H1 (cell line): ENCODE measurements at regions not wholly inside any gene's neighbourhood (a gene's known extent, or its start where the extent isn't known, plus 50 kb on each side); places are given as distances from the start of the nearest gene placed in this dataset.

Experiments
- CTCF ChIA-PET: fragments of 300-600 bp; sonication (Branson Sonifier 250); formaldehyde crosslinking; loops from one replicate; lab custom pipeline; 2021; ENCODE audit not compliant: partially characterized antibody; lab: Charles Lee
- POLR2A ChIA-PET: fragments of 300-600 bp; sonication (Branson Sonifier 250); formaldehyde crosslinking; loops from one replicate; lab custom pipeline; 2021; ENCODE audit warnings: inconsistent platforms; ENCODE audit not compliant: partially characterized antibody; lab: Charles Lee
- DNase-seq, 2 experiments: peaks; one replicate each; pipeline versions ENCODE4 v3.0.0 to v3.0.0-alpha.2; 2010 to 2022; ENCODE audit warnings: low spot score in 2 of 2, low read depth in 1 of 2, mixed read lengths in 1 of 2
- FAIRE-seq: peaks from 2 replicates; lab custom pipeline; 2011; peaks lifted over from hg19 to GRCh38; lab: Jason Lieb, UNC
- H2AFZ ChIP-seq: 2 replicates; pipeline ENCODE4 v1.8.1; 2012; ENCODE audit warnings: low read length, inconsistent platforms
- H2AK5ac ChIP-seq: 2 replicates; pipeline ENCODE4 v1.6.1; 2013; ENCODE audit warnings: low read depth, low read length
- H2BK120ac ChIP-seq: replicated peaks from 2 replicates; pipeline ENCODE3; 2013; ENCODE audit warnings: low read depth, low read length, inconsistent platforms
- H2BK12ac ChIP-seq: 2 replicates; pipeline ENCODE4 v1.6.1; 2013; ENCODE audit warnings: low read depth, low read length
- H2BK15ac ChIP-seq: 2 replicates; pipeline ENCODE4 v1.6.1; 2013; ENCODE audit warnings: low read length
- H2BK20ac ChIP-seq: 2 replicates; pipeline ENCODE4 v1.6.1; 2013; ENCODE audit warnings: low read length
- H2BK5ac ChIP-seq: 2 replicates; pipeline ENCODE4 v1.6.1; 2013; ENCODE audit warnings: low read depth, low read length
- H3K14ac ChIP-seq: 2 replicates; pipeline ENCODE4 v1.6.1; 2013; ENCODE audit warnings: inconsistent platforms; ENCODE audit not compliant: insufficient read length
- H3K18ac ChIP-seq: 2 replicates; pipeline ENCODE4 v1.6.1; 2013; ENCODE audit warnings: low read length; ENCODE audit errors: extremely low read depth
- H3K23ac ChIP-seq: 2 replicates; pipeline ENCODE4 v1.6.1; 2013; ENCODE audit warnings: inconsistent platforms; ENCODE audit not compliant: insufficient read length
- H3K23me2 ChIP-seq: 2 replicates; pipeline ENCODE4 v1.6.1; 2013; ENCODE audit warnings: low read depth, low read length
- H3K27ac ChIP-seq: 2 replicates; pipeline ENCODE4 v1.6.1; 2011; ENCODE audit warnings: low read depth, low read length, inconsistent platforms
- H3K27me3 ChIP-seq, 4 experiments: replicated peaks in 1 of 4; 1 replicate in 1 of 4; 2 replicates in 3 of 4; pipeline versions ENCODE4 v1.6.1 to v1.8.1; 2011 to 2013; ENCODE audit warnings: low read length in 3 of 4, mild to moderate bottlenecking in 3 of 4, inconsistent platforms in 2 of 4, mixed read lengths in 2 of 4, moderate library complexity in 1 of 4; ENCODE audit not compliant: control insufficient read depth in 3 of 4, insufficient read depth in 3 of 4; ENCODE audit errors: extremely low read depth in 1 of 4
- H3K36me3 ChIP-seq, 4 experiments: 2 replicates each; pipeline versions ENCODE4 v1.6.1 to v1.8.1; 2011 to 2013; ENCODE audit warnings: mild to moderate bottlenecking in 4 of 4, low read length in 3 of 4, moderate library complexity in 2 of 4, control low read depth in 1 of 4, inconsistent platforms in 1 of 4; ENCODE audit not compliant: insufficient read depth in 4 of 4, control insufficient read depth in 2 of 4
- H3K4ac ChIP-seq: replicated peaks from 2 replicates; pipeline ENCODE3; 2013; ENCODE audit warnings: low read length, low read depth, mixed read lengths, inconsistent platforms; ENCODE audit not compliant: insufficient read length
- H3K4me1 ChIP-seq, 4 experiments: replicated peaks in 1 of 4; 1 replicate in 1 of 4; 2 replicates in 3 of 4; pipeline versions ENCODE4 v1.6.1 to v1.8.1; 2011 to 2013; ENCODE audit warnings: low read length in 3 of 4, inconsistent platforms in 2 of 4, mixed read lengths in 1 of 4; ENCODE audit not compliant: insufficient read depth in 4 of 4, control insufficient read depth in 3 of 4
- H3K4me2 ChIP-seq, 2 experiments: 2 replicates each; pipeline versions ENCODE4 v1.6.1 to v1.8.1; 2011 to 2013; ENCODE audit warnings: low read depth in 2 of 2, low read length in 2 of 2, control low read depth in 1 of 2, inconsistent platforms in 1 of 2, mild to moderate bottlenecking in 1 of 2; ENCODE audit not compliant: insufficient read depth in 1 of 2
- H3K4me3 ChIP-seq, 4 experiments: fragments of 200-600, 300-600 bp in 1 of 4; sonication (generic), shearing (Covaris generic), sonication (Bioruptor Twin) in 1 of 4; 2 replicates each; pipeline versions ENCODE4 v1.5.1 to v1.8.1; 2011 to 2016; ENCODE audit warnings: low read length in 4 of 4, low read depth in 3 of 4, control low read depth in 2 of 4, inconsistent platforms in 2 of 4, mild to moderate bottlenecking in 2 of 4, mixed read lengths in 1 of 4, moderate library complexity in 1 of 4; ENCODE audit not compliant: insufficient read depth in 2 of 4; ENCODE audit errors: extremely low read depth in 1 of 4
- H3K56ac ChIP-seq: replicated peaks from 2 replicates; pipeline ENCODE3; 2013; ENCODE audit warnings: low read depth, mild to moderate bottlenecking, mixed read lengths, low read length, inconsistent platforms; ENCODE audit not compliant: insufficient read length
- H3K79me1 ChIP-seq: 2 replicates; pipeline ENCODE4 v1.6.1; 2013; ENCODE audit warnings: low read depth, low read length, control low read depth
- H3K79me2 ChIP-seq, 2 experiments: 2 replicates each; pipeline versions ENCODE4 v1.6.1 to v1.8.1; 2012 to 2013; ENCODE audit warnings: low read length in 2 of 2, mild to moderate bottlenecking in 2 of 2, inconsistent platforms in 1 of 2; ENCODE audit not compliant: insufficient read depth in 2 of 2, control insufficient read depth in 1 of 2
- H3K9ac ChIP-seq, 4 experiments: replicated peaks in 1 of 4; 1 replicate in 1 of 4; 2 replicates in 3 of 4; pipeline versions ENCODE4 v1.6.1 to v1.8.1; 2011 to 2013; ENCODE audit warnings: low read depth in 3 of 4, low read length in 3 of 4, control low read depth in 2 of 4, mild to moderate bottlenecking in 2 of 4, moderate library complexity in 2 of 4, inconsistent platforms in 1 of 4; ENCODE audit errors: extremely low read depth in 1 of 4
- H3K9me3 ChIP-seq, 2 experiments: 2 replicates each; pipeline versions ENCODE4 v1.6.1 to v1.8.1; 2012 to 2013; ENCODE audit warnings: mild to moderate bottlenecking in 2 of 2, moderate library complexity in 2 of 2, control low read depth in 1 of 2, inconsistent platforms in 1 of 2, low read depth in 1 of 2, low read length in 1 of 2, mixed read lengths in 1 of 2; ENCODE audit not compliant: insufficient read depth in 2 of 2
- H4K20me1 ChIP-seq, 2 experiments: replicated peaks in 1 of 2; 2 replicates each; pipeline versions ENCODE3 to v1.8.1; 2011 to 2013; ENCODE audit warnings: inconsistent platforms in 2 of 2, low read length in 2 of 2, mild to moderate bottlenecking in 1 of 2; ENCODE audit not compliant: insufficient read depth in 2 of 2, control insufficient read depth in 1 of 2
- H4K5ac ChIP-seq: 2 replicates; pipeline ENCODE4 v1.6.1; 2013; ENCODE audit warnings: low read length, low read depth, mixed read lengths, inconsistent platforms; ENCODE audit not compliant: insufficient read length
- H4K8ac ChIP-seq: 2 replicates; pipeline ENCODE4 v1.8.0; 2013; ENCODE audit warnings: mild to moderate bottlenecking, moderate library complexity, low read length, inconsistent platforms; ENCODE audit not compliant: insufficient read depth; ENCODE audit errors: extremely low read depth
- H4K91ac ChIP-seq: replicated peaks from 2 replicates; pipeline ENCODE3; 2013; ENCODE audit warnings: low read length, mixed read lengths, inconsistent platforms; ENCODE audit not compliant: insufficient read length
- BCL11A ChIP-seq, 2 experiments: IDR thresholded peaks; one replicate each; pipeline ENCODE4 v1.6.1; 2011; ENCODE audit warnings: low read depth in 2 of 2, low read length in 2 of 2, mild to moderate bottlenecking in 2 of 2
- CBX5 ChIP-seq: fragments of 300-800, 300-1000 bp; sonication (generic); IDR thresholded peaks from 2 replicates; pipeline ENCODE4 v1.7.1; 2016; ENCODE audit warnings: antibody characterized with exemption, low read length, low read depth
- CHD1 ChIP-seq: IDR thresholded peaks from 2 replicates; pipeline ENCODE4 v1.6.1; 2012; ENCODE audit warnings: low read depth, low read length, improper control_type of control experiment
- CHD2 ChIP-seq: IDR thresholded peaks from 2 replicates; pipeline ENCODE4 v1.6.1; 2012; ENCODE audit warnings: low read length, improper control_type of control experiment
- CREB1 ChIP-seq: IDR thresholded peaks from 2 replicates; pipeline ENCODE4 v1.6.1; 2012; ENCODE audit warnings: inconsistent platforms
- EP300 ChIP-seq, 2 experiments: IDR thresholded peaks; 1 replicate in 1 of 2; 2 replicates in 1 of 2; pipeline ENCODE4 v1.6.1; 2011 to 2012; ENCODE audit warnings: low read depth in 2 of 2, low read length in 2 of 2, mild to moderate bottlenecking in 2 of 2, borderline replicate concordance in 1 of 2, inconsistent platforms in 1 of 2, moderate library complexity in 1 of 2
- KDM5A ChIP-seq: fragments of 200-600 bp; IDR thresholded peaks from 2 replicates; pipeline ENCODE4 v1.7.1; 2012; ENCODE audit warnings: mild to moderate bottlenecking, low read length, inconsistent platforms, mixed read lengths
- POLR2A ChIP-seq, 2 experiments: IDR thresholded peaks; 1 replicate in 1 of 2; 2 replicates in 1 of 2; pipeline ENCODE4 v1.6.1; 2011; ENCODE audit warnings: low read depth in 2 of 2, low read length in 2 of 2, mild to moderate bottlenecking in 2 of 2; ENCODE audit errors: control extremely low read depth in 1 of 2
- POU5F1 ChIP-seq: IDR thresholded peaks from 2 replicates; pipeline ENCODE4 v1.6.1; 2011; ENCODE audit warnings: low read depth, mild to moderate bottlenecking, low read length, moderate library complexity
- RFX5 ChIP-seq: IDR thresholded peaks from 2 replicates; pipeline ENCODE4 v1.6.1; 2011; ENCODE audit warnings: low read depth, low read length, improper control_type of control experiment, borderline replicate concordance
- SIRT6 ChIP-seq: IDR thresholded peaks from one replicate; pipeline ENCODE4 v1.7.1; 2012; ENCODE audit warnings: low read length, inconsistent platforms
- TAF1 ChIP-seq: IDR thresholded peaks from 2 replicates; pipeline ENCODE4 v1.6.1; 2011; ENCODE audit warnings: mild to moderate bottlenecking, low read depth, low read length
- TBP ChIP-seq: IDR thresholded peaks from 2 replicates; pipeline ENCODE4 v1.6.1; 2011; ENCODE audit warnings: low read depth, low read length, improper control_type of control experiment
- YY1 ChIP-seq: IDR thresholded peaks from 2 replicates; pipeline ENCODE4 v1.6.1; 2011; ENCODE audit warnings: low read depth, mild to moderate bottlenecking, low read length
- WGBS, 2 experiments: shearing (Covaris generic) in 1 of 2; methylation state at CpG; one replicate each; pipeline versions ENCODE4 v1.1.6 to v1.1.7; 2013 to 2015; ENCODE audit warnings: low lambda C conversion rate in 2 of 2, mixed read lengths in 2 of 2, inconsistent platforms in 1 of 2, low coverage in 1 of 2, missing lambda C conversion rate in 1 of 2; ENCODE audit not compliant: insufficient replicate concordance in 2 of 2, insufficient coverage in 1 of 2, insufficient read length in 1 of 2; ENCODE audit errors: extremely low coverage in 1 of 2, missing lambda C conversion rate in 1 of 2; 5-methylcytosine and 5-hydroxymethylcytosine counted together
- TF ChIP-seq, protein P1 (sequence below): IDR thresholded peaks from 2 replicates; pipeline ENCODE4 v1.6.1; 2012; ENCODE audit warnings: inconsistent platforms

DNA sequence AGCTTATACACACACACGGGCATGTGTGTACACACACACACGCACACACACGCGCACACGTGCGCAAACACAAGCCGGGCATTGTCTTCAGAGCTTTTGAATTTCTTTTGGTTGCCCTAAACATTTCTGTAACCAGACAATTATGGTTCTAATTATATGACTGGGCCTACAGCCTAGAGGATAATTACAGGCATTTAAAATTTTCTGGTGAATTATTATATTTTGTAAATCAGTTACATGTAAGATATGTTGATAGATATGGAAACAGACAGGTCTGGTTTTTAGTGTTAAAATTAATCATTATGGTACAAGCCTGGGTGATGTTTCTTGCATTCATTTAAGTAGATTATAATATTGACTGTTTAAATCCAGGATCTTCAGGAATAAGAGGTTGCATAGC, 1120.5 kb downstream of the ADGRL3 start:
- 93% methylated on average over 7 of the region's 7 CpGs; no CpG with 5 or more reads in 1 of the 2 experiments for WGBS, 2 experiments
- TF ChIP-seq KDM5A (no peak), TBP (no peak), TAF1 (no peak), POU5F1 (no peak), YY1 (no peak), EP300 (IDR thresholded peaks at IDR 0.05; ENCODE audit: borderline replicate concordance in 1 of 2, low read depth in 2 of 2, low read length in 2 of 2) (no peak), CHD1 (no peak), BCL11A (IDR thresholded peaks at IDR 0.05; ENCODE audit: low read depth in 2 of 2, low read length in 2 of 2) (no peak), POLR2A (IDR thresholded peaks at IDR 0.05; ENCODE audit: control extremely low read depth in 1 of 2, low read depth in 2 of 2, low read length in 2 of 2) (no peak), CREB1 (no peak), RFX5 (no peak), CBX5 (no peak), CHD2 (no peak), SIRT6 (no peak)
- TF ChIP-seq, protein P1, sequence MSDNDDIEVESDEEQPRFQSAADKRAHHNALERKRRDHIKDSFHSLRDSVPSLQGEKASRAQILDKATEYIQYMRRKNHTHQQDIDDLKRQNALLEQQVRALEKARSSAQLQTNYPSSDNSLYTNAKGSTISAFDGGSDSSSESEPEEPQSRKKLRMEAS, result no peak
- TF ChIP-seq, all 59 proteins: peak for 0
- no peaks in the 10 kb centered on the region for H3K4me1 ChIP-seq
- H4K5ac ChIP-seq, result no peak overlapping the region
- ChIA-PET POLR2A (no interaction called here), CTCF (interaction anchor here (0.6 to 1.9 kb wide), 2 partner anchors 9 to 14 kb away, joined by 4 to 7 read pairs; no protein-coding TSS in a partner anchor)
- H3K27me3 ChIP-seq, result no peaks in the 10 kb centered on the region
- H3K4ac ChIP-seq, result no peak overlapping the region
- no peaks in the 10 kb centered on the region for H3K36me3 ChIP-seq
- H4K91ac ChIP-seq, result no peak overlapping the region
- no peaks in the 10 kb centered on the region for H3K23me2 ChIP-seq
- no peak overlapping the region for H3K27ac ChIP-seq
- no peak overlapping the region for H2BK20ac ChIP-seq
- no peak overlapping the region for H3K14ac ChIP-seq
- no peaks in the 10 kb centered on the region for H3K9me3 ChIP-seq
- no peak overlapping the region for H2BK12ac ChIP-seq
- H3K4me3 ChIP-seq, result no peak overlapping the region
- H3K56ac ChIP-seq, result no peak overlapping the region
- no peak overlapping the region for H2AFZ ChIP-seq
- no peak overlapping the region for H3K23ac ChIP-seq
- no peak overlapping the region for H2BK120ac ChIP-seq
- H2BK5ac ChIP-seq, result no peak overlapping the region
- no peak overlapping the region for H3K4me2 ChIP-seq
- H3K79me1 ChIP-seq, result no peaks in the 10 kb centered on the region
- no peak overlapping the region for H3K9ac ChIP-seq
- no peak overlapping the region for H2BK15ac ChIP-seq
- H4K8ac ChIP-seq, result no peak overlapping the region
- H3K79me2 ChIP-seq, result no peaks in the 10 kb centered on the region
- H2AK5ac ChIP-seq, result no peak overlapping the region
- no peak for DNase-seq
- no peak for FAIRE-seq
- H3K18ac ChIP-seq, result no peak overlapping the region
- H4K20me1 ChIP-seq, result no peaks in the 10 kb centered on the region
